HCT116 (cell line): ENCODE measurements at regions not wholly inside any gene's neighbourhood (a gene's known extent, or its start where the extent isn't known, plus 50 kb on each side); places are given as distances from the start of the nearest gene placed in this dataset.

Experiments used
- ATAC-seq: fragments of 200-7000 bp; cut with Tn5 transposase; 2 replicates; pipeline ENCODE4 v1.9.1; 2020; ENCODE audit warnings: mild to moderate bottlenecking, moderate library complexity
- BruUV-seq: library from RNA; stranded (reverse); fragments of 400-500 nt; replicated peaks from 2 replicates; lab custom pipeline; 2021; lab: Mats Ljungman, UMichigan
- CTCF ChIA-PET: fragments of 300-600 bp; sonication (Branson Sonifier 250); formaldehyde crosslinking; loops from one replicate; lab custom pipeline; 2021; ENCODE audit warnings: antibody characterized with exemption; lab: Charles Lee
- POLR2A ChIA-PET: fragments of 300-600, 350-600 bp; sonication (Branson Sonifier 250); formaldehyde crosslinking; loops from one replicate; lab custom pipeline; 2021; ENCODE audit warnings: antibody characterized with exemption; lab: Charles Lee
- RAD21 ChIA-PET, 2 experiments: fragments of 300-600 bp; sonication (Branson Sonifier 250); formaldehyde crosslinking; loops; one replicate each; lab custom pipeline; 2023; ENCODE audit warnings: low total read pairs in 2 of 2; ENCODE audit not compliant: uncharacterized antibody in 2 of 2, unreplicated experiment in 2 of 2, low non-redundant PET in 1 of 2; lab: Charles Lee
- DNase-seq: peaks from one replicate; pipeline ENCODE4 v3.0.0-alpha.2; 2010; ENCODE audit warnings: low read depth, low spot score
- H2AFZ ChIP-seq: fragments of 200-600 bp; shearing (Covaris generic), sonication (generic); 2 replicates; pipeline ENCODE4 v1.6.1; 2017; ENCODE audit warnings: low read depth, mixed run types, mixed read lengths, antibody characterized with exemption, low read length; ENCODE audit not compliant: poor library complexity, severe bottlenecking
- H3K27ac ChIP-seq: 2 replicates; pipeline ENCODE4 v1.5.1; 2012; ENCODE audit warnings: low read depth, low read length
- H3K27me3 ChIP-seq: fragments of 200-600 bp; sonication (generic); 2 replicates; pipeline ENCODE4 v1.6.1; 2016; ENCODE audit warnings: mixed run types, low read length, mixed read lengths; ENCODE audit not compliant: insufficient read depth
- H3K36me3 ChIP-seq, 2 experiments: fragments of 200-500 bp in 1 of 2; fragments of 200-600 bp in 1 of 2; sonication (Bioruptor generic) in 1 of 2; sonication (generic) in 1 of 2; 2 replicates each; pipeline versions ENCODE4 v1.5.1 to v1.6.1; 2014 to 2016; ENCODE audit warnings: low read length in 2 of 2, inconsistent platforms in 1 of 2, mixed read lengths in 1 of 2, mixed run types in 1 of 2; ENCODE audit not compliant: insufficient read depth in 2 of 2, control insufficient read depth in 1 of 2
- H3K4me1 ChIP-seq, 2 experiments: fragments of 200-600 bp in 1 of 2; sonication (generic) in 1 of 2; 2 replicates each; pipeline versions ENCODE4 v1.5.1 to v1.6.1; 2012 to 2017; ENCODE audit warnings: low read length in 2 of 2, inconsistent platforms in 1 of 2, mild to moderate bottlenecking in 1 of 2, mixed read lengths in 1 of 2, mixed run types in 1 of 2, moderate library complexity in 1 of 2; ENCODE audit not compliant: insufficient read depth in 2 of 2, control insufficient read depth in 1 of 2
- H3K4me2 ChIP-seq: fragments of 200-600 bp; sonication (generic); 2 replicates; pipeline ENCODE4 v1.6.1; 2017; ENCODE audit warnings: mixed run types, low read length, mixed read lengths
- H3K4me3 ChIP-seq, 2 experiments: fragments of 200-600 bp in 1 of 2; sonication (generic) in 1 of 2; replicated peaks in 1 of 2; 2 replicates each; pipeline ENCODE4 v1.5.1; 2011 to 2016; ENCODE audit warnings: low read length in 2 of 2, control low read depth in 1 of 2, low read depth in 1 of 2, mild to moderate bottlenecking in 1 of 2, mixed read lengths in 1 of 2, mixed run types in 1 of 2
- H3K79me2 ChIP-seq: fragments of 200-600 bp; sonication (generic); 2 replicates; pipeline ENCODE4 v1.6.1; 2017; ENCODE audit warnings: mild to moderate bottlenecking, mixed run types, low read length, moderate library complexity, mixed read lengths; ENCODE audit not compliant: insufficient read depth
- H3K9ac ChIP-seq: fragments of 200-600 bp; sonication (generic); 2 replicates; pipeline ENCODE4 v1.6.1; 2016; ENCODE audit warnings: low read length, mixed read lengths
- H3K9me2 ChIP-seq: fragments of 200-600 bp; sonication (generic), shearing (Covaris generic); 2 replicates; pipeline ENCODE4 v1.6.1; 2017; ENCODE audit warnings: mixed run types, mild to moderate bottlenecking, moderate library complexity; ENCODE audit not compliant: insufficient read depth
- H3K9me3 ChIP-seq, 2 experiments: fragments of 200-500 bp in 1 of 2; fragments of 200-600 bp in 1 of 2; sonication (Bioruptor generic) in 1 of 2; sonication (generic) in 1 of 2; 2 replicates each; pipeline ENCODE4 v1.6.1; 2014 to 2017; ENCODE audit warnings: low read length in 2 of 2, mixed read lengths in 2 of 2, inconsistent platforms in 1 of 2, low read depth in 1 of 2, mild to moderate bottlenecking in 1 of 2, mixed run types in 1 of 2, moderate library complexity in 1 of 2; ENCODE audit not compliant: control insufficient read depth in 1 of 2, insufficient read depth in 1 of 2
- H4K20me1 ChIP-seq: fragments of 200-600 bp; sonication (generic), shearing (Covaris generic); 2 replicates; pipeline ENCODE4 v1.6.1; 2017; ENCODE audit warnings: mixed run types, mild to moderate bottlenecking, moderate library complexity; ENCODE audit not compliant: insufficient read depth
- ATF3 ChIP-seq: IDR thresholded peaks from 2 replicates; pipeline ENCODE4 v1.6.1; 2012
- CBX3 ChIP-seq: IDR thresholded peaks from 2 replicates; pipeline ENCODE4 v1.6.1; 2012; ENCODE audit warnings: low read depth
- CEBPB ChIP-seq: IDR thresholded peaks from 2 replicates; pipeline ENCODE4 v1.6.1; 2012; ENCODE audit warnings: low read depth
- EGR1 ChIP-seq: IDR thresholded peaks from 2 replicates; pipeline ENCODE4 v1.6.1; 2012; ENCODE audit warnings: low read depth
- ELF1 ChIP-seq: IDR thresholded peaks from 2 replicates; pipeline ENCODE4 v1.6.1; 2012; ENCODE audit warnings: low read depth, borderline replicate concordance
- EZH2 ChIP-seq: fragments of 200-600 bp; sonication (generic); IDR thresholded peaks from 2 replicates; pipeline ENCODE4 v1.6.1; 2017; ENCODE audit warnings: antibody characterized with exemption, mixed run types
- EZH2phosphoT487 ChIP-seq: fragments of 200-600 bp; IDR thresholded peaks from 2 replicates; pipeline ENCODE4 v1.6.1; 2018; ENCODE audit warnings: antibody characterized with exemption, borderline replicate concordance
- FOSL1 ChIP-seq: IDR thresholded peaks from 2 replicates; pipeline ENCODE4 v1.6.1; 2012; ENCODE audit warnings: low read depth
- JUND ChIP-seq: IDR thresholded peaks from 2 replicates; pipeline ENCODE4 v1.6.1; 2012
- MAX ChIP-seq: IDR thresholded peaks from 2 replicates; pipeline ENCODE4 v1.6.1; 2012
- POLR2A ChIP-seq: IDR thresholded peaks from 2 replicates; pipeline ENCODE4 v1.7.0; 2011; ENCODE audit warnings: borderline replicate concordance; ENCODE audit not compliant: insufficient read depth, insufficient read length; ENCODE audit errors: extremely low read depth
- POLR2AphosphoS5 ChIP-seq: IDR thresholded peaks from 2 replicates; pipeline ENCODE4 v1.6.1; 2011; ENCODE audit warnings: mild to moderate bottlenecking, low read depth, low read length, moderate library complexity
- RAD21 ChIP-seq: IDR thresholded peaks from 2 replicates; pipeline ENCODE4 v1.6.1; 2012; ENCODE audit warnings: low read depth, mild to moderate bottlenecking
- REST ChIP-seq: IDR thresholded peaks from 2 replicates; pipeline ENCODE4 v1.6.1; 2012; ENCODE audit warnings: low read depth
- SIN3A ChIP-seq: IDR thresholded peaks from 2 replicates; pipeline ENCODE4 v1.6.1; 2012; ENCODE audit warnings: low read depth
- SP1 ChIP-seq: IDR thresholded peaks from 2 replicates; pipeline ENCODE4 v1.6.1; 2012; ENCODE audit warnings: low read depth
- SRF ChIP-seq: IDR thresholded peaks from 2 replicates; pipeline ENCODE4 v1.6.1; 2012; ENCODE audit warnings: low read depth
- YY1 ChIP-seq: IDR thresholded peaks from 2 replicates; pipeline ENCODE4 v1.6.1; 2011; ENCODE audit warnings: low read length, low read depth, moderate library complexity, mild to moderate bottlenecking; ENCODE audit not compliant: insufficient replicate concordance; ENCODE audit errors: extremely low read depth
- ZBTB33 ChIP-seq: IDR thresholded peaks from 2 replicates; pipeline ENCODE4 v1.6.1; 2011; ENCODE audit warnings: mild to moderate bottlenecking, low read length, moderate library complexity; ENCODE audit not compliant: insufficient replicate concordance; ENCODE audit errors: extremely low read depth
- ZFX ChIP-seq: fragments of 450-650 bp; IDR thresholded peaks from 2 replicates; pipeline ENCODE4 v1.6.1; 2017
- ZNF274 ChIP-seq: fragments of 200-500 bp; sonication (Bioruptor generic); IDR thresholded peaks from 2 replicates; pipeline ENCODE4 v1.6.1; 2014; ENCODE audit warnings: mild to moderate bottlenecking, low read depth, low read length, inconsistent platforms
- intact Hi-C: fragments of 100-400 bp; cut with micrococcal nuclease; formaldehyde crosslinking; loops from 2 replicates; pipeline ENCODE4 v1.10.0; 2022

GRCh38 chr3:174438501-174439145 lies 420.5 kb upstream of the NAALADL2 start:
- intact Hi-C loops = no loop called here
- POLR2A ChIA-PET = no interaction called here
- peak overlapping the region; percentile 76 to 78 for H3K4me3 ChIP-seq
- H3K9me2 ChIP-seq = no peaks in the 10 kb centered on the region; the same call in 1 of the 2 replicates
- no peaks in the 10 kb centered on the region for H3K27me3 ChIP-seq
- H3K27ac ChIP-seq = peak overlapping the region; percentile 99
- RAD21 ChIA-PET = interaction anchor here in 1 of 2 experiments (1.2 kb wide), 1 partner anchor 313 kb away, joined by 3 read pairs; no protein-coding TSS in a partner anchor
- H3K4me1 ChIP-seq = peaks cover 36 to 58% of the 10 kb centered on the region in 2 experiments
- ATAC-seq (peak; percentile 28), DNase-seq (peak; percentile 76)
- H3K4me2 ChIP-seq = peak overlapping the region; percentile 95
- no TSS peak for BruUV-seq
- no peaks in the 10 kb centered on the region for H3K36me3 ChIP-seq
- H3K9ac ChIP-seq = peak overlapping the region; percentile 75
- H3K9me3 ChIP-seq = no peaks in the 10 kb centered on the region
- CTCF ChIA-PET = no interaction called here
- H2AFZ ChIP-seq = peak overlapping the region; percentile 75
- no peaks in the 10 kb centered on the region for H4K20me1 ChIP-seq
- H3K79me2 ChIP-seq = peaks cover 12% of the 10 kb centered on the region; the same call in 1 of the 2 replicates
- peak; percentile 59; the same call in 1 of the 2 replicates for TF ChIP-seq SP1
- no peak for TF ChIP-seq POLR2A
- TF ChIP-seq EZH2 = no peak
- TF ChIP-seq FOSL1 = no peak
- TF ChIP-seq CBX3 = no peak
- TF ChIP-seq EGR1 = no peak
- TF ChIP-seq RAD21 = no peak
- TF ChIP-seq SRF = no peak
- TF ChIP-seq CEBPB = peak; percentile 48; the same call in 1 of the 2 replicates
- TF ChIP-seq ZNF274 = no peak
- TF ChIP-seq MAX = no peak
- no peak for TF ChIP-seq SIN3A
- TF ChIP-seq YY1 = no peak
- TF ChIP-seq EZH2phosphoT487 = no peak
- no peak for TF ChIP-seq ELF1
- no peak for TF ChIP-seq POLR2AphosphoS5
- no peak for TF ChIP-seq REST
- TF ChIP-seq JUND = peak; percentile 58
- TF ChIP-seq ZBTB33 = no peak
- TF ChIP-seq ZFX = no peak
- no peak for TF ChIP-seq ATF3
